ENCODE measurements at regions not wholly inside any gene's neighbourhood (a gene's known extent, or its start where the extent isn't known, plus 50 kb on each side); places are given as distances from the start of the nearest gene placed in this dataset.

DNA sequence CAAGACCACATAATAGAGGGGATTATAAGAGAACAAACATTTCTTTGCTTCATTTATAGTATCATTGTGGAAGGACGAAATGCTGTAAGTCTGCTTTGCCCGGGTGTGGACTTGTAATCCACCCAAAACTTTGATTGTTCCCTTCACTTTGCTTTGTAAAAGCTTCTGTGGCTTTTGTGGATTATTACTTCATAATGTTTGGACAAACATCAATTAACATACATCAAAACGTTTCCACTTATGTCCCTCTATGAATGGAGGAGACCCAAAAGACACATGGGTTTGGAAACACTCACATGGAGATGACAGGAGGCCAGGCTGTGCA is 415.4 kb downstream of the SPRY1 start:
- POLR2A ChIA-PET: no interaction called here
- DNase-seq: no peak
- Mint-ChIP-seq H3K4me1 (no peaks in the 10 kb centered on the region), H3K9me3 (no peaks in the 10 kb centered on the region), H3K36me3 (ENCODE audit: low read depth) (no peaks in the 10 kb centered on the region), H3K27ac (no peak overlapping the region), H3K4me3 (no peak overlapping the region), H3K27me3 (no peaks in the 10 kb centered on the region)
- CTCF ChIA-PET: interaction anchor here (1.5 kb wide), 1 partner anchor 40 kb away, joined by 5 read pairs; no protein-coding TSS in a partner anchor

DNA sequence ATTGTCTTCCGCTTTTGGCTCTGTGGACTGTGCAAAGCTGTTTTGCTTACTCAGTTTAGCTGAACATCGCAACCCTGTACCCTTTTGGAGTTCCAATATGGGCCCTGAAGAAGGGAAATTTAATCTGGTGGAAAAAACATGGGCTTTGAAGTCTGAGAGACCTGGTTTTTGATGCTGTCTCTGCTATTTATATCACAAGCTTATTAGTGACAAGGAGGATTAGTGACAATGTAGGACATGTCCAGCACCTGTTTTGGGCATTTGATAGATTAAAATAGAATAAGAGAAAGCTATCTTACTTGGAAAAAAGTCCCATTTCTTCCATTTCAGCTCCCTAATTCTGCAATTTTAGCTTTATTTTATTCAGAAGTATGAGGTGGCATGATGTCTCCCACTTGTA is 417.3 kb downstream of the SPRY1 start:
- H3K4me1 Mint-ChIP-seq: no peaks in the 10 kb centered on the region
- DNase-seq: no peak
- no peak overlapping the region for H3K27ac Mint-ChIP-seq
- no peak overlapping the region for H3K4me3 Mint-ChIP-seq
- no peaks in the 10 kb centered on the region for H3K9me3 Mint-ChIP-seq
- CTCF ChIA-PET: no interaction called here
- H3K36me3 Mint-ChIP-seq (ENCODE audit: low read depth): no peaks in the 10 kb centered on the region
- H3K27me3 Mint-ChIP-seq: no peaks in the 10 kb centered on the region
- POLR2A ChIA-PET: no interaction called here

DNA sequence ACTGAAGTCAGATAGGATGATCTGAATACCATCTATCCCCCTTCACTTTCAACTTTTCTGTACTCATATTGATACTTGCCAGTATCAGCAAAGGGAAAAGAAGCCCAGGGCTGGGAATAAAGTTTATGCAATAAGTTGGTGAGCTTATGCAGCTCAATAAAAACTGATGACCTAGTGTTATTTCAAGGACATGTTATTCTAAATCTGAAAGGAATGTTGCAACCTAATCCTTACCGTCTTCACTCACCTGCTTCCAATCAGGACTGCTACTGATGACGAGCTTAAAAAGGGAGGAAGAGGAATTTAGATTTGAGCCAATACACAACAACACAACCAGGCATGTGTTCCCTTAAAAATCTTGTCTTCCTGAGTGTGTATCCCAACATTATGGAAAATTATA is 419.9 kb downstream of the SPRY1 start:
- no peak overlapping the region for H3K27ac Mint-ChIP-seq
- H3K9me3 Mint-ChIP-seq: no peaks in the 10 kb centered on the region
- no peak overlapping the region for H3K4me3 Mint-ChIP-seq
- H3K27me3 Mint-ChIP-seq: no peaks in the 10 kb centered on the region
- ChIA-PET CTCF (interaction anchor here (1.4 kb wide), 1 partner anchor 44 kb away, joined by 4 read pairs; no protein-coding TSS in a partner anchor), POLR2A (no interaction called here)
- no peaks in the 10 kb centered on the region for H3K4me1 Mint-ChIP-seq
- DNase-seq: no peak
- no peaks in the 10 kb centered on the region for H3K36me3 Mint-ChIP-seq (ENCODE audit: low read depth)

DNA sequence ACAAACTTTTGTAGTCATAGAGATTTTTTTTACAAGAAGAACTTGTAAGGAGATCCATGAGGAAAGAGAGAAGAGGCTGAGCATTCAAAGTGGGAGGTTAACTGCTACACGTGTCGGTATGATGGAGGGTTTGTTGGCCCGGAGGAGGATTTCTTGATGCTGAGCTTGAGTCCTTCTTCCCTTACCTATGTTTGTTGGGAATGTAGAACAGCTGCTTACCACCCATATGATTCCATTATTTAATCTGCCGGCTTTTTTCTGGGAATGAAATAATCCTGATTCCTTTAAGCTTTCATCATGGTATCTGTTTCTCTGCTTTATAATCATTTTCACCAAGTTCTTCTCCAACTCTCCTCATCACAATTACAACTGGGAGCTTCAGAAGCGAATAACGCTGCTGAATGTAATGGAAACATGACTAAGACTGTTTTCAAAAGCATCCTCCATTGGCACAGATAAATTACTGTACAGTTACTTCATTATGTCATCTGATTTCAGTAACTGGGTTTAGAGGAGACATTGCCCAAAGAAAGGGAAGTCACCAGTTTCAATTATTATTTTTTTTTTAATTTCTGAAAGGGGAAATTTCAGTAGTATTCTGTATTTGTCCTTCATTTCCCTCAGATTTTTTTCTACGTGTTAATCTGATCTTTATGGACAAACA is 420.6 kb downstream of the SPRY1 start:
- ChIA-PET CTCF (interaction anchor here (1.4 kb wide), 1 partner anchor 44 kb away, joined by 4 read pairs; no protein-coding TSS in a partner anchor), POLR2A (no interaction called here)
- Mint-ChIP-seq H3K4me3 (no peak overlapping the region), H3K27ac (no peak overlapping the region), H3K27me3 (no peaks in the 10 kb centered on the region), H3K36me3 (ENCODE audit: low read depth) (no peaks in the 10 kb centered on the region), H3K9me3 (no peaks in the 10 kb centered on the region), H3K4me1 (no peaks in the 10 kb centered on the region)
- no peak for DNase-seq

DNA sequence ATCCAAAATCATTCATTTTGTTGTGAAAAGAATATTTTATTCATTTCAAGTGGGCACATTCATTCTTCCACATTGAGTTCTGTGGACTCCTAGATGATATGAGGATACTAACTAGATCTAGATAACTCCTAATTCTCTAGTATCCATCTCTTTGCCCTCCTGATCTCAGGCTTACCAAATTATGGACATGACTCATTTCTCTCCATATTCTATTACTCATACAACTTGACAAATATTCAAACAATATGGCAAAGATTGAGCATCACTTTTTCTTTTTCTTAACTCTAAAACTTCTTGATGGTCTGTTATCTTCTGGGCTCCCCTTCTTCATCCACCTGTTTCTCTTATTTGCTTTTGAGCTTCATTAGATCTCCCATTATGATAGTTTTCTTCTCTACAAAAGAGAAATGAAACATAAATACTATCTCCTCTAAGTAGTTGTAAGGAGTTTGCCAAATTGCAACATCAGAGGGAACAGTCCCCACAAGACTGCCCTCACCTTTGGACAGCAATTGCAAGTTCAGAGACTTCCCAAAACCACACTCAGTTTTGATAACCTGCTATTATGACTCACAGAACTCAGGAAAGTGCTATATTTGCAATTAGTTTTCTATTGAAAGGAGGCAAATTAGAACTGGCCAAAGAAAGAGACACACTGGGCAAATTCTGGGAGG is 422.9 kb downstream of the SPRY1 start:
- H3K27me3 Mint-ChIP-seq: no peaks in the 10 kb centered on the region
- no peak overlapping the region for H3K4me3 Mint-ChIP-seq
- ChIA-PET CTCF (no interaction called here), POLR2A (no interaction called here)
- H3K9me3 Mint-ChIP-seq: no peaks in the 10 kb centered on the region
- no peak for DNase-seq
- H3K36me3 Mint-ChIP-seq (ENCODE audit: low read depth): no peaks in the 10 kb centered on the region
- H3K4me1 Mint-ChIP-seq: no peaks in the 10 kb centered on the region
- H3K27ac Mint-ChIP-seq: no peak overlapping the region

DNA sequence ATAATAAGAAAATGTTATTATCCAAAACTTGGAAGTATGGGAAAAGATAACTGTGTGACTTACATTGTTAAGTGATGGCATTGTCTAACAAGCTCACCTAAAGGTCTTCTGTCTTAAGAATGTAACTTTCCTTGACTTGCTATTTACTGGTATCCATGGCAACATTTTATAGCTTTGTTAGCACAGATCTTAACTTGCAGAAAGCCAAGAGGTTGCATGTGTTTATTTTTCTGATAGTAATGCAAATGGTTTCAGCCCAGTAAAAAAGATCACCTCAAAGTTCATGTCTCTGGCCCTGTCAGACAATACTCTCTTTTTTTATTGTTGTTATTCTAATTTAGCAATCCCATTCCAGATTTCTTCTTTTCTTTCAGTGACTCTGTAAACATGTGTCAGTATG is 425.3 kb downstream of the SPRY1 start:
- H3K4me3 Mint-ChIP-seq: no peak overlapping the region
- ChIA-PET POLR2A (interaction anchor here (0.7 kb wide), 1 partner anchor 207 kb away, joined by 4 read pairs; no protein-coding TSS in a partner anchor), CTCF (no interaction called here)
- no peaks in the 10 kb centered on the region for H3K36me3 Mint-ChIP-seq (ENCODE audit: low read depth)
- H3K9me3 Mint-ChIP-seq: no peaks in the 10 kb centered on the region
- H3K27ac Mint-ChIP-seq: no peak overlapping the region
- H3K27me3 Mint-ChIP-seq: no peaks in the 10 kb centered on the region
- DNase-seq: no peak
- H3K4me1 Mint-ChIP-seq: no peaks in the 10 kb centered on the region

DNA sequence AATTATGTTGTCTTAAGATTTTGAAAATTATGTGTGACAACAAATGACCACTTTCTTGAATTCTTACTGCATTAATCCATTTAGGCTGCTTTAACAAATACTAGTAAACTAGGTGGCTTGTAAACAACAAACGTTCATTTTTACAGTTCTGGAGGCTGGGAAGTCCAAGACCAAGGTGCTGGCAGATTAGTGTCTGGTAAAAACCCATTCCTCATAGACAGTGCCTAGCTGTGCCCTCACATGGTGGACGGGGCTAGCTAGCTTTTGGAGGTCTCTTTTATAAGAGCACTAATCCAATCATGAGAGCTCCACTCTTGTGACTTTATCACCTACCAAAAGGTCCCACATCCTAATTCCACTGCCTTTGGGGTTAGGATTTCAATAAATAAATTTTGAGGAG is 425.8 kb downstream of the SPRY1 start:
- ChIA-PET CTCF (no interaction called here), POLR2A (interaction anchor here (0.7 kb wide), 1 partner anchor 206 kb away, joined by 4 read pairs; no protein-coding TSS in a partner anchor)
- Mint-ChIP-seq H3K36me3 (ENCODE audit: low read depth) (no peaks in the 10 kb centered on the region), H3K4me3 (no peak overlapping the region), H3K9me3 (no peaks in the 10 kb centered on the region), H3K27me3 (no peaks in the 10 kb centered on the region), H3K4me1 (no peaks in the 10 kb centered on the region), H3K27ac (no peak overlapping the region)
- no peak for DNase-seq

DNA sequence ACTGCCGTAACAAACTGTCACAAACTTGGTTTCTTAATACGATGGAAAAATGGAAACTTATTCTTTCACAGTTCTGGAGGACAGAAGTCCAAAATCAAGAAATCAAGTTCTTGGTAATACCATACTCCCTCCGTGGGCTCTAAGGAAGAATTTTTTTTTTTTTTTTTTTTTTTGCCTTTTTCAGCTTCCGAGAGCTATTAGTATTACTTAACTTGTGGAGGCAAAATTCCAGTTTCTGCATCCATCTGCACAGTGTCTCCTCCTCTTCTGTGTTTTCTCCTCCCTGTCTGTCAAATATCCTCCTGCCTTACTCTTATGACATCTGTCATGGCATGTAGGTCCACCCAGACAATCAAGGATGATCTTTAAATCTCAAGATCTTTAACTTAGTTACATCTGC is 426.6 kb downstream of the SPRY1 start:
- CTCF ChIA-PET: interaction anchor here (0.6 kb wide), 1 partner anchor 876 kb away, joined by 4 read pairs; no protein-coding TSS in a partner anchor
- Mint-ChIP-seq H3K36me3 (ENCODE audit: low read depth) (no peaks in the 10 kb centered on the region), H3K9me3 (no peaks in the 10 kb centered on the region), H3K27me3 (no peaks in the 10 kb centered on the region), H3K4me1 (no peaks in the 10 kb centered on the region), H3K4me3 (no peak overlapping the region), H3K27ac (no peak overlapping the region)
- POLR2A ChIA-PET: no interaction called here
- no peak for DNase-seq

DNA sequence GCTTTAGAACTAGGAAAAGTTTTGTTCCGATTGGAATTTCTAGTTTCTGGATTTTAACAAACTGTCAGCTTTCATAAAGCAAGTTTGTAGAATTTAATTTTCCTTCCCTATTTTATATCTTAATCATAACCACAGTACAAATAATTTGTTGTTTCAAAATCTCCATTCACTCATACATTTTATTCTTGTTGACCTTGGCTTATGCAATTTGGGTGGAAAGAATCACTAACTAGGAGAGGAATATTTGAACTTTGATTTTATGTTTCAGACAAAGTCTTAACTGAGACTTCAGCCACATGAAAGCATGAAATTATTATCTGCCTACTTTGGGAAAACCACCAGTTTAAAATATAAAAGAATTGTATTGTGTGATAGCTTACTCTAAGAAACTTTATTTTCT is 427.9 kb downstream of the SPRY1 start:
- H3K27me3 Mint-ChIP-seq: no peaks in the 10 kb centered on the region
- POLR2A ChIA-PET: no interaction called here
- H3K27ac Mint-ChIP-seq: no peak overlapping the region
- no peaks in the 10 kb centered on the region for H3K9me3 Mint-ChIP-seq
- CTCF ChIA-PET: no interaction called here
- H3K4me1 Mint-ChIP-seq: no peaks in the 10 kb centered on the region
- DNase-seq: no peak
- no peaks in the 10 kb centered on the region for H3K36me3 Mint-ChIP-seq (ENCODE audit: low read depth)
- no peak overlapping the region for H3K4me3 Mint-ChIP-seq

DNA sequence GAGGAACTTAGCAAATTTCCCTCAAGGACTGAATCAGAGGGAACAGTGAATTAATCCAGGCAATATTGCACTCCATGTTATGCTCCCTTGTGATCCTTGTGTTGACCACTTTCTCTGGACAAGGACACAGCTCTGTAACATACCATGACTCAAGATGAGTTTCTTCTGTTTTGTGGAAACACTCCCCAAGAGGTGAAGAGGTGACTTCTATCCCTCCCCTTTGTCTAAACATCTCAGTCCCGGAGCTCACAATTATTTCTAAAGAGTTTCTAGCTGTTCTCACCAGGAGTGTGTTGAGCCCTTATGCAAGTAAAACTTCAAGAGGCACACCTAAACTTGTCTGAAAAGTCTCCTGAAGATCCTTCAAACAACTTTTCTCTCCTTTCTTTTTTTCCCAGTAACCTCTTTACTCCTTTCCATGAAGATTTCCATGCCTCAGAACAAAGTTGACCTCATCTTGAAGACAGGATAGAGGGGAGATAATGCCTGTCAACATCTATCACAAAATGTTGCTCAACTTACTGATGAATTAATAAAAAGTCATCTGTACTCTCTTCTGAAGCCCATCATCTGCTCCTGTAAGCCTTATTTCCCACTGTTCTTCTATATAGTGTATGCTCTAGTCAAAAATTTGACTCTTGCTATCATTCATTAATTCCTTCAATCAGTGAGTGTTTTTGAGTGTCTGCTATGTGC is 429.1 kb downstream of the SPRY1 start:
- H3K36me3 Mint-ChIP-seq (ENCODE audit: low read depth): no peaks in the 10 kb centered on the region
- DNase-seq: no peak
- no peaks in the 10 kb centered on the region for H3K9me3 Mint-ChIP-seq
- no peak overlapping the region for H3K27ac Mint-ChIP-seq
- H3K27me3 Mint-ChIP-seq: no peaks in the 10 kb centered on the region
- POLR2A ChIA-PET: no interaction called here
- CTCF ChIA-PET: no interaction called here
- no peaks in the 10 kb centered on the region for H3K4me1 Mint-ChIP-seq
- no peak overlapping the region for H3K4me3 Mint-ChIP-seq

DNA sequence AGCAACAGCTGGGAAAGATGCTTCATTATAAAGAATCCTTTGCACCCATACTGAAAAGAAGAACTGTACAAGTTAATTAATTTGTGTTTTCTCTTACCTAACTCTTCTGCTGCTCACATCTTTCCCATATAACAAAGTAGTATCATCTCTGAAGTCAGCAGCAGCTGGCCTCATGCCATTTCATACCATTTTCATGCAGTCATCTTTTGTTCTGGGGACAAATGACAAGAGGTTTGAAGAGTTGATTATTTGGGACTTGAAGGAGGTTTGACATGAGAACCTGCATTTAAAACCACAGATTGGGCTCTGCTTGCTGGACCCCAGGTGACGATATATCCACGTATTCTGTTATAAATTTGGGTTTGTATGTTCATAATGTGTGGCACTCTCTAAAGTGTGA is 430.3 kb downstream of the SPRY1 start:
- H3K27ac Mint-ChIP-seq: no peak overlapping the region
- H3K4me1 Mint-ChIP-seq: no peaks in the 10 kb centered on the region
- no peak for DNase-seq
- no peaks in the 10 kb centered on the region for H3K9me3 Mint-ChIP-seq
- H3K4me3 Mint-ChIP-seq: no peak overlapping the region
- no peaks in the 10 kb centered on the region for H3K27me3 Mint-ChIP-seq
- ChIA-PET CTCF (no interaction called here), POLR2A (no interaction called here)
- H3K36me3 Mint-ChIP-seq (ENCODE audit: low read depth): no peaks in the 10 kb centered on the region

DNA sequence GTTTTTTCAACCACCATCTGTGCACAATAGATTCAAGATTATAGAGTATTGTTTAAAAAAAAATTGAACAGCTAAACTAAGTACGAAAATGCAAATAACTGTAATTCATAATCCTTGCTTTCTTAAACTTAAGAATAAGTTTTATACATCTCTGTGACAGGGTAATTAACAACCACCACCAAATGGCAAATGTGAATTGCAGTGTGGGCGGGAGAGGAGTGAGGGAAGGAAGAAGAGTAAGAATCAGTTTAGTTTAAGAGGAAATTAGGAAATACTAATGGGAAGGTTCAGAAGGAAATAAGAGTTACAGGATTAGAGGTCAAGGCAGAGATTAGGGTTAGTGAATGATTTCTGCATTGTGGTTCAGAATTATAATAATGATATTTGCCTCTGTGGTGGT is 430.9 kb downstream of the SPRY1 start:
- POLR2A ChIA-PET: no interaction called here
- H3K36me3 Mint-ChIP-seq (ENCODE audit: low read depth): no peaks in the 10 kb centered on the region
- no peaks in the 10 kb centered on the region for H3K9me3 Mint-ChIP-seq
- no peaks in the 10 kb centered on the region for H3K27me3 Mint-ChIP-seq
- H3K4me1 Mint-ChIP-seq: no peaks in the 10 kb centered on the region
- DNase-seq: no peak
- H3K4me3 Mint-ChIP-seq: no peak overlapping the region
- CTCF ChIA-PET: no interaction called here
- H3K27ac Mint-ChIP-seq: no peak overlapping the region

DNA sequence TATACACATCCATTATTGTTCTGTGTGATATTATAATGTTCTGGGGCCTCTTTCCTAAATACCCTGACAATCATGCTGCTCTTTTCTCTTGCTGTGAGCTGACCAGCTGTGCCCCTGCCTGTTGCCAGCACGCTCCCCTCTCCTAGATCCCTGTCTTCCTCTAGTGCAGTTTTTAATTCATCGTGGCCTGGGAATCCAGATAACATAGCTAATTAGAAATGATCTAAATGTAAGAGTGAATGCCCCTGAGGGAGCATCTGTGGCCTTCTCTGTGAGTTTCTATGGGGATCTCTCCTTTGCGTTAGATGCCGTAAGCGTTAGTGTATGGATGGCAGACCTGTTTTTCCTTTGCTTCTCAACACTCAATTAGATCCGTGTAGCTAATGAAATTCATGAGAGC is 434.3 kb downstream of the SPRY1 start:
- no peak overlapping the region for H3K4me3 Mint-ChIP-seq
- POLR2A ChIA-PET: no interaction called here
- no peaks in the 10 kb centered on the region for H3K36me3 Mint-ChIP-seq (ENCODE audit: low read depth)

More for the DNA sequence above, 434.3 kb downstream of the SPRY1 start:
- CTCF ChIA-PET: no interaction called here
- no peaks in the 10 kb centered on the region for H3K27me3 Mint-ChIP-seq
- no peak for DNase-seq
- no peak overlapping the region for H3K27ac Mint-ChIP-seq
- no peaks in the 10 kb centered on the region for H3K9me3 Mint-ChIP-seq
- H3K4me1 Mint-ChIP-seq: no peaks in the 10 kb centered on the region
